Tibial nerve (tissue), 4 donors: ENCODE measurements at regions not wholly inside any gene's neighbourhood (a gene's known extent, or its start where the extent isn't known, plus 50 kb on each side); places are given as distances from the start of the nearest gene placed in this dataset.

Experiments used
- DNase-seq, 2 donors: peaks; one replicate each; pipeline ENCODE4 v3.0.0-alpha.2; 2019; ENCODE audit warnings: low spot score in 2 of 2
- H3K27ac ChIP-seq, 4 donors: fragments of 200-600 bp; sonication (generic) in 3 of 4; one replicate each; pipeline ENCODE4 v1.5.1; 2017 to 2019; ENCODE audit warnings: mild to moderate bottlenecking in 1 of 4
- H3K27me3 ChIP-seq, 2 donors: fragments of 200-600 bp; sonication (generic) in 1 of 2; one replicate each; pipeline versions ENCODE4 v1.5.1 to v1.6.0; 2017 to 2019
- H3K36me3 ChIP-seq, 3 donors: fragments of 200-600 bp; sonication (generic); one replicate each; pipeline ENCODE4 v1.5.1; 2018 to 2019
- H3K4me1 ChIP-seq, 4 donors: fragments of 200-600 bp; sonication (generic) in 3 of 4; one replicate each; pipeline ENCODE4 v1.5.1; 2017 to 2019
- H3K4me3 ChIP-seq, 4 donors: fragments of 200-600 bp; sonication (generic) in 3 of 4; one replicate each; pipeline ENCODE4 v1.5.1; 2017 to 2019; ENCODE audit warnings: mild to moderate bottlenecking in 1 of 4, moderate library complexity in 1 of 4
- H3K9me3 ChIP-seq, 4 donors: fragments of 200-600 bp; sonication (generic) in 3 of 4; one replicate each; pipeline ENCODE4 v1.5.1; 2017 to 2019
- CTCF ChIP-seq, 5 experiments: fragments of 200-600 bp in 3 of 5; fragments of 450-650 bp in 2 of 5; sonication (generic) in 3 of 5; IDR thresholded peaks; one replicate each; pipeline ENCODE4 v1.5.1; 2016 to 2019; ENCODE audit warnings: antibody characterized with exemption in 5 of 5, mild to moderate bottlenecking in 3 of 5, moderate library complexity in 2 of 5
- EP300 ChIP-seq, 2 donors: sonication (generic); formaldehyde crosslinking; IDR thresholded peaks; one replicate each; pipeline ENCODE4 v1.6.1; 2017; ENCODE audit warnings: antibody characterized with exemption in 2 of 2, mild to moderate bottlenecking in 1 of 2
- POLR2A ChIP-seq, 2 donors: fragments of 450-650 bp; IDR thresholded peaks; one replicate each; pipeline ENCODE4 v1.6.1; 2017; ENCODE audit warnings: antibody characterized with exemption in 2 of 2, mild to moderate bottlenecking in 2 of 2, moderate library complexity in 2 of 2
- WGBS, 2 donors: methylation state at CpG; one replicate each; pipeline ENCODE4 v1.1.5; 2018; 5-methylcytosine and 5-hydroxymethylcytosine counted together

DNA sequence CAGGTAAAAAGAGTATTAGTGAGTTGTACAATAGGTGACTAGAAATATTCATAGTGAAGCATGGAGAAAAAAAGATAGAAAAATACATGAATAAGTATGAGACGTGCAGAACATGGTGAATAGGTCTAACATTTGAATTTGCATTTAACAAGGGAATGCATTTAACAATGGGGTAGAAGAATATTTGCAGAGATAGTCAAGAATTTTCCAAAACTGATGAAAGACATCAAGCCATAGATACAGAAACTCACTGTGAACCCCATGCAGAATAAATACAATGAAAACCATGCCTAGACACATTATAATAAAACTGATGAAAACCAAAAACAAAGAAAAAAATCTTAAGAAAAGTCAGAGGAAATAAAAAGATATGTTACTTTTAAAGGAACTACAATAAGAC lies 184.8 kb downstream of the KTN1 start:
- 46 to 80% methylated on average over 1 of the region's 1 CpG for WGBS, 2 donors
- TF ChIP-seq POLR2A (IDR thresholded peaks at IDR 0.05) = no peak
- no peak for TF ChIP-seq EP300 (IDR thresholded peaks at IDR 0.05)
- no peak for TF ChIP-seq CTCF (IDR thresholded peaks at IDR 0.05)
- no peak for DNase-seq
- Histone ChIP-seq H3K9me3 (no peaks in the 10 kb centered on the region), H3K27me3 (no peaks in the 10 kb centered on the region), H3K36me3 (no peaks in the 10 kb centered on the region), H3K4me3 (no peak overlapping the region), H3K4me1 (no peaks in the 10 kb centered on the region), H3K27ac (no peak overlapping the region)

DNA sequence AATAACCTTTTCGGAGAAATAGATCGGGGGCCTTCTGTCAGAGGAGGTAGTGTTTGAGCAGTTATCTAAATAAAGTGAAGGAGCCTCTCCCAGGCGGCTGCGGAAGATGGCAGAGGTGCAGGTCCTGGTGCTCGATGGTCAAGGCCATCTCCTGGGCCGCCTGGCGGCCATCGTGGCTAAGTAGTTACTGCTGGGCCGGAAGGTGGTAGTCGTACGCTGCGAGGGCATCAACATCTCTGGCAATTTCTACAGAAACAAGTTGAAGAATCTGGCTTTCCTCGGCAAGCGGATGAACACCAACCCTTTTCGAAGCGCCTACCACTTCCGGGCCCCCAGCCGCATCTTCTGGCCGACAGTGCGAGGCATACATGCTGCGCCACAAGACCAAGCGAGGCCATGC lies 186.1 kb downstream of the KTN1 start:
- no peaks in the 10 kb centered on the region for H3K9me3 ChIP-seq
- no peak for DNase-seq
- no peak overlapping the region for H3K4me3 ChIP-seq
- no peaks in the 10 kb centered on the region for H3K27me3 ChIP-seq
- WGBS, 2 donors = 93 to 96% methylated on average over 20 to 21 of the region's 22 CpGs
- H3K27ac ChIP-seq = no peak overlapping the region
- no peak for TF ChIP-seq POLR2A (IDR thresholded peaks at IDR 0.05)
- no peak for TF ChIP-seq EP300 (IDR thresholded peaks at IDR 0.05)
- TF ChIP-seq CTCF (IDR thresholded peaks at IDR 0.05) = no peak
- H3K4me1 ChIP-seq = peaks cover 0 to 4% (median 0%) of the 10 kb centered on the region in 4 donors
- H3K36me3 ChIP-seq = no peaks in the 10 kb centered on the region

DNA sequence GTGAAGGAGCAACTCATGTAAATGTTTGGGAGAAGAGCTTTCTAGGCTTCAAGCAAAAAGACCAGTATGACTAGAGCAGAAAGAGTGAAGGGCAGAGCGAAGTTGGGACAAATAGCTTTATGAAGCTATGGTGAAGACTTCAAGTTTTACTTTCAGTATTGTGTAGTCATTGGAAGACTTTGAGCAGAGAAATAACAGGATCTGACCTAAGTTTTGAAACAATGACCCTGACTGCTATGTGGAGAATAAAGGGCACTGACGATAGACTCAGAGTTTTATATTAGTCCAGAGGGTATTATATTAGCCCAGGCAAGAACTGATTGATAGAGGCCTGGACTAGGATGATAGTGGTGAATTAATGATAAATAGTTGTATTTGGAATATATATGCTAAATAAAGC lies 187.3 kb downstream of the KTN1 start:
- H3K36me3 ChIP-seq = no peaks in the 10 kb centered on the region
- H3K4me3 ChIP-seq = no peak overlapping the region
- H3K4me1 ChIP-seq = peaks cover 0 to 15% (median 0%) of the 10 kb centered on the region in 4 donors
- 71% methylated on average over 2 of the region's 2 CpGs for WGBS, 2 donors
- TF ChIP-seq CTCF (IDR thresholded peaks at IDR 0.05) (no peak), EP300 (IDR thresholded peaks at IDR 0.05) (no peak), POLR2A (IDR thresholded peaks at IDR 0.05) (no peak)
- H3K9me3 ChIP-seq = no peaks in the 10 kb centered on the region
- no peak for DNase-seq
- H3K27ac ChIP-seq = no peak overlapping the region
- no peaks in the 10 kb centered on the region for H3K27me3 ChIP-seq

DNA sequence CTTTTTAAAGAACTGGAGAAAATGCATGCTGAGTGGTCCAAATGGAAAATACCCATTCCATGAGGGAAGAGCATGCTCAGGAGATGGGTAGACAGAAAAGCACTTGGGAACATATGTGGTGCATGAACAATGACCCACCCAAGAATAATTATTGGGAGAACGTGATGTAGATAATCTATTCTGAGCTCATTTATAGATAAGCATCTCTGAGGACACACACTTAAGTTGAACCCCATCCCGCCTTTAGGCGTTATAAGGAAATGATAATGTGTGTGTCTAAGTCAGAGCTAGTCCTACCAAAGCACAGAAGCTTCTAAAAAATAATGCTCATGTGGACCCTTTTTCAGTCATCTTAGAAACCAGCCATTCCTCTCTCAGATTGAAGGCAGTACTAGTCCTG lies 189.9 kb downstream of the KTN1 start:
- no peak overlapping the region for H3K27ac ChIP-seq
- H3K36me3 ChIP-seq = no peaks in the 10 kb centered on the region
- H3K9me3 ChIP-seq = no peaks in the 10 kb centered on the region
- peaks cover 0 to 22% (median 0%) of the 10 kb centered on the region in 4 donors for H3K4me1 ChIP-seq
- TF ChIP-seq EP300 (IDR thresholded peaks at IDR 0.05) = no peak
- no peak for TF ChIP-seq CTCF (IDR thresholded peaks at IDR 0.05)
- no peak for TF ChIP-seq POLR2A (IDR thresholded peaks at IDR 0.05)
- WGBS, 2 donors = 65 to 91% methylated on average over 3 of the region's 3 CpGs
- no peak for DNase-seq
- H3K4me3 ChIP-seq = no peak overlapping the region
- no peaks in the 10 kb centered on the region for H3K27me3 ChIP-seq

- TF ChIP-seq POLR2A (IDR thresholded peaks at IDR 0.05) (no peak), EP300 (IDR thresholded peaks at IDR 0.05) (peak in 1 of 2 donors; percentile 27)
- H3K27me3 ChIP-seq = no peaks in the 10 kb centered on the region
- H3K4me3 ChIP-seq = no peak overlapping the region
- WGBS, 2 donors = 56 to 63% methylated on average over 2 of the region's 2 CpGs
- no peaks in the 10 kb centered on the region for H3K9me3 ChIP-seq
- peaks cover 0 to 22% (median 0%) of the 10 kb centered on the region in 4 donors for H3K4me1 ChIP-seq
- no peaks in the 10 kb centered on the region for H3K36me3 ChIP-seq
- no peak for DNase-seq
- peak overlapping the region in 3 of 4 donors; percentile 21 to 73 (median 52) for H3K27ac ChIP-seq
Measured at GRCh38 chr14:55771242-55771981, 191.4 kb downstream of the KTN1 start.
